Esophagus squamous epithelium (tissue), 5 donors: ENCODE measurements at regions not wholly inside any gene's neighbourhood (a gene's known extent, or its start where the extent isn't known, plus 50 kb on each side); places are given as distances from the start of the nearest gene placed in this dataset.
"Not testable (repeated sequence)": the region's sequence is repeated elsewhere in the genome, so short reads cannot be mapped to it uniquely, and the experiment has no call there.

Experiments
- DNase-seq: peaks from one replicate; lab custom pipeline; 2025; lab: John Stamatoyannopoulos, UW
- H3K27ac ChIP-seq, 4 donors: fragments of 200-600 bp; sonication (generic); one replicate each; pipeline ENCODE4 v1.5.1; 2016 to 2019; ENCODE audit warnings: mild to moderate bottlenecking in 1 of 4
- H3K27me3 ChIP-seq, 4 donors: fragments of 200-600 bp; sonication (generic); 1 replicate in 3 of 4; 2 replicates in 1 of 4; pipeline versions ENCODE4 v1.5.1 to v1.6.0; 2017 to 2021; ENCODE audit warnings: antibody characterized with exemption in 1 of 4
- H3K36me3 ChIP-seq, 3 donors: fragments of 200-600 bp; sonication (generic); one replicate each; pipeline ENCODE4 v1.5.1; 2016 to 2019
- H3K4me1 ChIP-seq, 3 donors: fragments of 200-600 bp; sonication (generic); one replicate each; pipeline ENCODE4 v1.5.1; 2017 to 2019
- H3K4me3 ChIP-seq, 4 donors: fragments of 200-600 bp; sonication (generic); 1 replicate in 3 of 4; 2 replicates in 1 of 4; pipeline ENCODE4 v1.5.1; 2016 to 2019; ENCODE audit warnings: mild to moderate bottlenecking in 2 of 4, moderate library complexity in 1 of 4
- H3K9me3 ChIP-seq, 3 donors: fragments of 200-600 bp; sonication (generic); one replicate each; pipeline ENCODE4 v1.5.1; 2016 to 2019
- POLR2A ChIP-seq, 4 donors: fragments of 450-650 bp; IDR thresholded peaks; one replicate each; pipeline ENCODE4 v1.6.1; 2017; ENCODE audit warnings: antibody characterized with exemption in 4 of 4, mild to moderate bottlenecking in 4 of 4, moderate library complexity in 3 of 4
- WGBS, 2 donors: methylation state at CpG; one replicate each; pipeline ENCODE4 v1.1.5; 2018; 5-methylcytosine and 5-hydroxymethylcytosine counted together
- intact Hi-C: fragments of 100-400 bp; cut with DNase I; formaldehyde crosslinking; loops from one replicate; pipeline ENCODE4 v1.15.0; 2022
- TF ChIP-seq, protein P1 (sequence below), 6 experiments: fragments of 450-650 bp in 4 of 6; fragments of 200-600 bp in 2 of 6; sonication (generic) in 2 of 6; IDR thresholded peaks; one replicate each; pipeline ENCODE4 v1.5.1; 2016 to 2019; ENCODE audit warnings: antibody characterized with exemption in 6 of 6, mild to moderate bottlenecking in 4 of 6, moderate library complexity in 4 of 6
- donor health status: DM: yes; HTN: yes; CAD: no.

GRCh38 chr18:75977081-75977480 lies 518.0 kb downstream of the ZNF516 start:
- DNase-seq, result no peak
- no peaks in the 10 kb centered on the region for H3K9me3 ChIP-seq
- no peaks in the 10 kb centered on the region for H3K4me1 ChIP-seq
- no peak overlapping the region for H3K27ac ChIP-seq
- intact Hi-C loops, result no loop called here
- no peak overlapping the region for H3K4me3 ChIP-seq
- no peaks in the 10 kb centered on the region for H3K27me3 ChIP-seq
- TF ChIP-seq POLR2A (IDR thresholded peaks at IDR 0.05), result no peak
- TF ChIP-seq, protein P1, sequence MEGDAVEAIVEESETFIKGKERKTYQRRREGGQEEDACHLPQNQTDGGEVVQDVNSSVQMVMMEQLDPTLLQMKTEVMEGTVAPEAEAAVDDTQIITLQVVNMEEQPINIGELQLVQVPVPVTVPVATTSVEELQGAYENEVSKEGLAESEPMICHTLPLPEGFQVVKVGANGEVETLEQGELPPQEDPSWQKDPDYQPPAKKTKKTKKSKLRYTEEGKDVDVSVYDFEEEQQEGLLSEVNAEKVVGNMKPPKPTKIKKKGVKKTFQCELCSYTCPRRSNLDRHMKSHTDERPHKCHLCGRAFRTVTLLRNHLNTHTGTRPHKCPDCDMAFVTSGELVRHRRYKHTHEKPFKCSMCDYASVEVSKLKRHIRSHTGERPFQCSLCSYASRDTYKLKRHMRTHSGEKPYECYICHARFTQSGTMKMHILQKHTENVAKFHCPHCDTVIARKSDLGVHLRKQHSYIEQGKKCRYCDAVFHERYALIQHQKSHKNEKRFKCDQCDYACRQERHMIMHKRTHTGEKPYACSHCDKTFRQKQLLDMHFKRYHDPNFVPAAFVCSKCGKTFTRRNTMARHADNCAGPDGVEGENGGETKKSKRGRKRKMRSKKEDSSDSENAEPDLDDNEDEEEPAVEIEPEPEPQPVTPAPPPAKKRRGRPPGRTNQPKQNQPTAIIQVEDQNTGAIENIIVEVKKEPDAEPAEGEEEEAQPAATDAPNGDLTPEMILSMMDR (IDR thresholded peaks at IDR 0.05), result no peak
- WGBS, 2 donors, result 54 to 56% methylated on average over 5 of the region's 5 CpGs
- no peaks in the 10 kb centered on the region for H3K36me3 ChIP-seq

- no peaks in the 10 kb centered on the region for H3K4me1 ChIP-seq
- H3K27ac ChIP-seq, result no peak overlapping the region
- WGBS, 2 donors, result 83 to 89% methylated on average over 12 to 13 of the region's 13 CpGs
- no peaks in the 10 kb centered on the region for H3K27me3 ChIP-seq
- no peaks in the 10 kb centered on the region for H3K9me3 ChIP-seq
- no peak for TF ChIP-seq POLR2A (IDR thresholded peaks at IDR 0.05)
- TF ChIP-seq, protein P1 (IDR thresholded peaks at IDR 0.05), result no peak
- intact Hi-C loops, result no loop called here
- no peak overlapping the region for H3K4me3 ChIP-seq
- DNase-seq, result no peak
- no peaks in the 10 kb centered on the region for H3K36me3 ChIP-seq
These were observed 524.8 kb downstream of the ZNF516 start for GRCh38 chr18:75970212-75970611.

DNA sequence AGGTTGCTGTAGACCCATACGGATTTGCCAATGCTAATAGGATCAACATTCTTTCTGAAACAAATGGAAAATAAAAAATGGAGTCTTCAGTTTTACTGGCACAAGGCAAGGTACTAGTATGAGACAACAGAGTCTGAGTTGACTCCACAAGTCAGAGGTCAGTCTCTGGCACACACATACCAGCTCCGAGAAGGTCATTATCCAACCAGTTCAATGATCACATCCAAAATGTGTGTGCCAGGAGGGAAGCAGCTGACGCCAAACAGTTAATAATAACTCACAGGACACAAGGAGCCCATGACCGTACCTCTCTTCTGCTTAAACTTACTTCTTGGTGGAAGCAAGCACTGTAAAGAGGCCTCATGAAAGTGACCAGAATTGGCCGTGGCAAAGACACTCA lies 528.6 kb downstream of the ZNF516 start:
- no peaks in the 10 kb centered on the region for H3K36me3 ChIP-seq
- no peak for TF ChIP-seq POLR2A (IDR thresholded peaks at IDR 0.05)
- TF ChIP-seq, protein P1 (IDR thresholded peaks at IDR 0.05), result no peak
- H3K27me3 ChIP-seq, result no peaks in the 10 kb centered on the region
- DNase-seq, result no peak
- no peaks in the 10 kb centered on the region for H3K9me3 ChIP-seq
- intact Hi-C loops, result no loop called here
- no peak overlapping the region for H3K4me3 ChIP-seq
- H3K27ac ChIP-seq, result no peak overlapping the region
- no peaks in the 10 kb centered on the region for H3K4me1 ChIP-seq
- WGBS, 2 donors, result 86 to 91% methylated on average over 5 of the region's 5 CpGs

GRCh38 chr18:75962036-75962572 lies 532.9 kb downstream of the ZNF516 start:
- TF ChIP-seq, protein P1 (IDR thresholded peaks at IDR 0.05), result no peak
- TF ChIP-seq POLR2A (IDR thresholded peaks at IDR 0.05), result no peak
- intact Hi-C loops, result no loop called here
- Histone ChIP-seq H3K36me3 (no peaks in the 10 kb centered on the region), H3K9me3 (no peaks in the 10 kb centered on the region), H3K27ac (no peak overlapping the region), H3K4me1 (no peaks in the 10 kb centered on the region), H3K4me3 (no peak overlapping the region), H3K27me3 (no peaks in the 10 kb centered on the region)
- DNase-seq, result no peak
- WGBS, 2 donors, result 79 to 90% methylated on average over 7 of the region's 7 CpGs

- 55 to 89% methylated on average over 4 of the region's 4 CpGs for WGBS, 2 donors
- intact Hi-C loops, H3K27me3 ChIP-seq, DNase-seq, H3K4me1 ChIP-seq, H3K4me3 ChIP-seq, H3K36me3 ChIP-seq, H3K9me3 ChIP-seq, H3K27ac ChIP-seq: not testable (repeated sequence)
These were observed 532.9 kb upstream of the SMIM21 start for GRCh38 chr18:75960356-75960755.

GRCh38 chr18:75959150-75959549 lies 531.6 kb upstream of the SMIM21 start:
- Histone ChIP-seq H3K27me3 (no peaks in the 10 kb centered on the region), H3K4me1 (no peaks in the 10 kb centered on the region), H3K4me3 (no peak overlapping the region), H3K36me3 (no peaks in the 10 kb centered on the region), H3K27ac (no peak overlapping the region), H3K9me3 (no peaks in the 10 kb centered on the region)
- TF ChIP-seq POLR2A (IDR thresholded peaks at IDR 0.05), result no peak
- TF ChIP-seq, protein P1 (IDR thresholded peaks at IDR 0.05), result no peak
- DNase-seq, result no peak
- intact Hi-C loops, result no loop called here
